Activated CD4-positive, alpha-beta T cell treated with anti-CD3 and anti-CD28 coated beads, Interleukin-2, amount 50 U/mL, for 24 hours (primary cell): ENCODE measurements at regions not wholly inside any gene's neighbourhood (a gene's known extent, or its start where the extent isn't known, plus 50 kb on each side); places are given as distances from the start of the nearest gene placed in this dataset.
"Not testable (repeated sequence)": the region's sequence is repeated elsewhere in the genome, so short reads cannot be mapped to it uniquely, and the experiment has no call there.

Source experiments
- DNase-seq, 2 donors: peaks; one replicate each; pipeline ENCODE4 v3.0.0-alpha.2; 2020; ENCODE audit warnings: low read depth in 1 of 2, low spot score in 1 of 2

DNA sequence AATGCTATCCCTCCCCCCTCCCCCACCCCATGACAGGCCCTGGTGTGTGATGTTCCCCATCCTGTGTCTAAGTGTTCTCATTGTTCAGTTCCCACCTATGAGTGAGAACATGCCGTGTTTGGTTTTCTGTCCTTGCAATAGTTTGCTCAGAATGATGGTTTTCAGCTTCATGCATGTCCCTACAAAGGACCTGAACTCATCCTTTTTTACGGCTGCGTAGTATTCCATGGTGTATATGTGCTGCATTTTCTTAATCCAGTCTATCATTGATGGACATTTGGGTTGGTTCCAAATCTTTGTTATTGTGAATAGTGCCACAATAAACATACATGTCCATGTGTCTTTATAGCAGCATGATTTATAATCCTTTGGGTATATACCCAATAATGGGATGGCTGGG lies 215.0 kb downstream of the DLEU7 start:
- DNase-seq = not testable (repeated sequence)

- DNase-seq = no peak
Measured at GRCh38 chr13:50629497-50629896, 214.0 kb downstream of the DLEU7 start.

- no peak for DNase-seq
Measured at GRCh38 chr13:50629966-50630365, 213.5 kb downstream of the DLEU7 start.

DNA sequence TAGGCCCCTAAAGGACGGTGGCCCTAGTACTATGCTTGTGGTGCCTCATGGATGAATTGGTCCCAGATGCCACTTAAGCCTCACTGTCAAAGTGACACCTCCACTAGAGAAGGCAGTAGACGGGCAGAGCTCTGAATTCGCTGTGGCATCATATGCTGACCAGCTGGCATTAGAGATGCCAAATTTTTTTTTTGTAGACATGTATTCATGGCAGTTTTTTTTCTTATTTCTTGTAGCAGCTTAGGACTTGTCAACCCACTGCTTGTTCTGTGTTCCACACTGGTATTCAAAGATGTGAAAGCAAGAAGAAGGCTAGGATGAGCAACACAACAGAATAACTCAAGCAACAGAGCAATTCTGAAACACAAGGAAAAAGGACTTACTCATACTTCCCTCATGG lies 212.5 kb downstream of the DLEU7 start:
- no peak for DNase-seq

GRCh38 chr13:50634339-50634738 lies 209.2 kb downstream of the DLEU7 start:
- no peak for DNase-seq

GRCh38 chr13:50635504-50635903 lies 208.0 kb downstream of the DLEU7 start:
- DNase-seq = no peak

DNA sequence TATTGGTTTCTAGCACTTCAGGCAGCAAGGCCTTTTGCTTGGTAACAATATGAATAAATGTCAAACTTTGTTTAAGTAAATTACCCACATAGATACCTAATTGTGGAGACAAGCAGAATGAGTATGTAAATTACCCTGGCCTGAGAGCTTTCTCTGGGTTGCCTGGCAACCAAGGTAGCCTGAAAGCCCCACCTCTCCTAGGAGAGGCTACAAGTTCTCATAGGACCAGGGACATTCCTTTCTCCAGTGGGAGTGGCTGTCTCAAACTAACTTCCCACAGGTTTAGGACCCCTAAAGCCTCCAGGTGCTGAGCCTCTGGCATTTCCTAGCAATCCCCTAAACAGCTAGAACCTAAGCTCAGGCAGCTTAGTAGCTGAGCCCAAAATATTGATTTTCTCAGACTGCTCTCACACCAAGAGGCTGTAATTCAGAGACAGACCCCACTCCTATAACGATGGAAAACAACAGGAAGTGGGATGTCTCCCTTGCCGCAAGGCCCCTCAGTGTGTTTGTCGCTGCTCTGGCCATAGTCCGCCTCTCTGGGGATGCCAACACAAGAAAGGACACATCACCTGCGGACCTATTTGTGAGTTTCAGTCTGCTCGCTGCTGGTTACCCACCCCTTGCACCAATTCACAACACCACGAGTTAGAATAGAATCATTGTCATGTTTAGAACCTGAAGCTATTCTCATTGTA lies 207.3 kb downstream of the DLEU7 start:
- DNase-seq = no peak

DNA sequence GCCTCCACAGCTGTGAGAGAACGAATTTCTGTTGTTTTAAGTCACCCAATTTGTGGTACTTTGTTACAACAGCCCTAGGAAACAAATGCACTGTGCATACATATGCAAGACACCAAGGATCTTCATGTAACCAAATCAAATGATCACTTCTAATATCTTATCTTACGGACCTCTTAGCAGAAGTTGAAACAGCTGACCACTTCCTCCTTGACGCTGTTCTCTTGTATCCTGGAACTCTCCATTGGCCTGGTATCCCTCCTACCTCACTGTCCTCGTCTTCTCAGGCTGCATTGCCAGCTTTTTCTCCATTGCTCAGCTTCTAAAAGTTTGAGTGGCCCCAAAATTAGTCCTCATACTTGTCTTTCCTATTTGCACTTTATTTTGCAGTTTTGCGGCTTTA lies 200.4 kb downstream of the DLEU7 start:
- DNase-seq = no peak

DNA sequence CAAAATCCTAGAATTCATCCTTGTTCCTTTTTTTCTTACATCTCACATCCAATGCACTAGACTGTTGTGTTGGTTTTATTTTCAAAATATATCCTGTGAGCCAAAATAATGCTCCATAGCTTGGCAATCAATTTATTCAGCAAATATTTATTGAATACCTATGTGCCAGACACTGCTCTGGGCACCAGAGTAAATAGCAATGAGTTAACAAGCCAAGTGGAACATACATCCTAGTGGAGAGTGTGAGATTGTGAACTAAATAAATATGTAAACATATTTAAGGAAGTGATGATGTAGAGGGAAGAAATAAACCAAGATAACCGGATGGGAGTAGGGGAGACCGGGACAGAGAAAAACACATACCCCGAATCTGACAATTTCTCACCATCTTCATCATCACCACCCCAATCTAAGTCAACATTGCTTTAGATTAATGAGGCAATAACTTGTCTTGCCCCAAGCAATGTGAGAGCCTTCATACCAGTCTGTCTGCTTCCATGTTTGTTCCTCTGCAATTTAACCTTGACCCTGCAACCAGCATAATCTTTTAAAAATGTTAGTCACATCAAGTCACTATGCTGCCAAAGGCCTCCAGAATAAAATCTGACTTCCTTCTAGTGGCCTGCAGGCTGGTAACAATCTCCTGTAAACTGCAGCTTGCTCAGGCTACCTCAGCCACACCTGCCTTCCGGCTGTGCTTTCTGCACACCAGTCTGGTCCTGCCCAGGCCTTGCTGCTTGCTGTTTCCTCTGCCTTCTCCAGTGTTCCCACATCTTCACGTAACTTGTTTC lies 199.2 kb downstream of the DLEU7 start:
- no peak for DNase-seq

GRCh38 chr13:50645092-50645491 lies 198.4 kb downstream of the DLEU7 start:
- no peak for DNase-seq

- DNase-seq = no peak
Measured at GRCh38 chr13:50646070-50646469, 197.4 kb downstream of the DLEU7 start.

GRCh38 chr13:50649211-50649610 lies 194.3 kb downstream of the DLEU7 start:
- no peak for DNase-seq

DNA sequence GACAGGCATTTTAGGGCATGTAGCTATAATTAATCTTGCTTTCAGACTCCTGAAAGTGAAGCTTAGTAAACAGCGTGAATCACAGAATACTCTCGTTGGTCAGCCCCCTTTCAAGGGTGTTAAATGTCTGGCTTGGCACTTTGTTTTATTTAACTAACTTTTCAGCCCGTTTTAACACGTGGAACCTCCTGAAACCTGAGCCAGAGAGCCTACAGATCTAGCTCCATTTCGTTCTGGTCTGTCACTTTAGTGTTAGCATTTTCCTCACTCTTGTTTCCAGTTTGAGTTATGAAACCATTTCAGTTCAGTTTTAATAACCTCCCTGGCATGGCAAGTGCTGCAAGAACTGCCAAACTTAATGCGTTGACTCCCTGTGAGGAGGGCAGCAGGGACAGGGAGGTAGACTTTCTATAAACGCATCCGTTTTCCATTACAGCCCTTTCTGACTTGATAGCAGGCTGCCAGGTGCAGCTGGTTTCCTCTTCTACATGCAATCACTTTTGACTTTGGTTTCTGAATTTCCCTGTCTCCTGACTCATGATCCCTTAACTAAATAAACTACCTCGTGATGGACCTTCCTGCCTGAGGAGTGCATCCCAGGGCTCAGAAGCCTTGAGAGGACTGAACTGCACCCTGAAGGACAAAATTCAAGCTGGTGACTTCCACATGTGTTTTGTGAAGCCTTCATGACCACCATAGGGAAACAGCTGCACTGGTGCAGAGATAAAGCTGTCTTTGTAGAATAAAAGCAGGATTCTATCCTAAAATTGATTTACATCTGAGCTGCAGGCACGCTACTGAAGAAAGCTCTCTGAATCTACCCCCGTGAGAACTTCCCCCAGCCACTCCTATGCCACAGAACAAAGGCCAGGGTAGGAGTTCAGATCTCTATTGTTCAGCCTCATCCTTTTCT lies 192.6 kb downstream of the DLEU7 start:
- DNase-seq = no peak

GRCh38 chr13:50651922-50652321 lies 191.6 kb downstream of the DLEU7 start:
- DNase-seq = no peak

GRCh38 chr13:50654331-50654730 lies 189.2 kb downstream of the DLEU7 start:
- DNase-seq = no peak

- DNase-seq = not testable (repeated sequence)
Measured at GRCh38 chr13:50661881-50662280, 181.6 kb downstream of the DLEU7 start.

DNA sequence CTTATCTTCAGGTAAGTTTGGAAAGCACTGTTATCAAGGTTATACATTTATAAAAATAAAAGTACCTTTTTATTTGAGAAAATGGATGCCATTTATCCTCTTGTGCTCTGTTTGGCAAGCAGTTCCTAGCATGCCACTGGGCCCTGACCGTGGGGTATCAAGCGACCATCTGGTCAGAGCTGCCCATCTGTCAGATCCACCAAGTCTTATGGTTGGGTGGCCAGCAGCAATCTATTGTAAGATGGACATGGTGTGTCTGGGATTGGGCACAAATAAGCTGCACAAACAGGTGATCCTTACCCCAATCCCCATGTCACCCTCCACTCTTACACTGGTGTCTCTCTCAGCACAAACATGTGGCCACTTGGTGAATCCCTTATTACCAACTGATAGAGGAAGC lies 178.5 kb downstream of the DLEU7 start:
- DNase-seq = no peak

GRCh38 chr13:50668049-50668448 lies 175.4 kb downstream of the DLEU7 start:
- no peak for DNase-seq

GRCh38 chr13:50668691-50669271 lies 174.7 kb downstream of the DLEU7 start:
- DNase-seq = no peak

DNA sequence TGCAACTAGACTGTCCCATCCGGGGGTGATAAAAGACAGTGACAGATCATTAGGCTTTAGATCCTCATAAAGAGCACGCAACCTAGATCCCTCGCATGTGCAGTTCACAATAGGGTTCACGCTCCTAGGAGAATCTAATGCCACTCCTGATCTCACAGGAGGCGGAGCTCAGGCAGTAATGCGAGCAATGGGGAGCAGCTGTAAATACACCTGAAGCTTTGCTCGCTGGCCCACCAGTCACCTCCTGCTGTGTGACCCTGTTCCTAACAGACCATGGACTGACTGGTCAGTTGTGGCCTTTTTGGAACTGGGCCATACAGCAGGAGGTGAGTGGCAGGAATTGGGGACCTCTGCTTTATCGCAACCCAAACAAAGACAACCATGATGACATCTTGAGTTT lies 173.2 kb downstream of the DLEU7 start:
- no peak for DNase-seq

DNA sequence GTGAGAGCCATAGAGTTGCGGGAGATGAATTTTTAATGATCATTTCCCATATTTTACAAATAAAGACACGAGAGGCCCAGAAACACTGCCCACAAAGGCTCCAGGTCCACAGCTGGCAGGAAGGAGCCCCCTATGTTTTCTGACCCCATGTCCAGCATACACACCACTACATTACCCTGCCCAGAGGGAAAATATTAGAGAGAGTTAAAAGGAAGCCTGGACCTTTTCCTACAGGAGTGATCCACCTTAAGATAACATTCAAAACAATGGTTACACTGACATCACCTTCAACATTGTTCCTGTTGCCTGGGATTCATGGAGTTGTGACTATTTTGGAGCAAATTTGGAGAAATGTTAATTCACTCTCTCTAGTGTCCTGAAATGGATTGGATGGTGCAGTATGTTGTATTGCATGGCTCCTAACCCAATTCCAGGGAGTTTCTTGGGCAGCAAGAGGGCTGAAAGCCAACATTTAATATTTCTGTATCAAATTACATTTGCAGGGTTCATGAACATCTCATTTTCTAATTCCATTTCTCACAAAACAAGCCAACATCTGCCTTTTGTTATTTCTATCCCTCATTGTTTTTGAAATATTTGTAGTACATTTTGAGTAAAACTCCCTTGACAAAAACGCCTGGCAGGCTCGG lies 172.5 kb downstream of the DLEU7 start:
- no peak for DNase-seq
